ENCODE measurements at regions not wholly inside any gene's neighbourhood (a gene's known extent, or its start where the extent isn't known, plus 50 kb on each side); places are given as distances from the start of the nearest gene placed in this dataset.

GRCh38 chr11:92885600-92885999, 83.9 kb upstream of the MTNR1B start:
- no peak for TF ChIP-seq CTCF (IDR thresholded peaks at IDR 0.05)
- TF ChIP-seq CHD2 (IDR thresholded peaks at IDR 0.05; ENCODE audit: low read length, partially characterized antibody), result no peak
- TF ChIP-seq POLR2A (IDR thresholded peaks at IDR 0.05; ENCODE audit: low read length), result no peak
- TF ChIP-seq, protein P1, sequence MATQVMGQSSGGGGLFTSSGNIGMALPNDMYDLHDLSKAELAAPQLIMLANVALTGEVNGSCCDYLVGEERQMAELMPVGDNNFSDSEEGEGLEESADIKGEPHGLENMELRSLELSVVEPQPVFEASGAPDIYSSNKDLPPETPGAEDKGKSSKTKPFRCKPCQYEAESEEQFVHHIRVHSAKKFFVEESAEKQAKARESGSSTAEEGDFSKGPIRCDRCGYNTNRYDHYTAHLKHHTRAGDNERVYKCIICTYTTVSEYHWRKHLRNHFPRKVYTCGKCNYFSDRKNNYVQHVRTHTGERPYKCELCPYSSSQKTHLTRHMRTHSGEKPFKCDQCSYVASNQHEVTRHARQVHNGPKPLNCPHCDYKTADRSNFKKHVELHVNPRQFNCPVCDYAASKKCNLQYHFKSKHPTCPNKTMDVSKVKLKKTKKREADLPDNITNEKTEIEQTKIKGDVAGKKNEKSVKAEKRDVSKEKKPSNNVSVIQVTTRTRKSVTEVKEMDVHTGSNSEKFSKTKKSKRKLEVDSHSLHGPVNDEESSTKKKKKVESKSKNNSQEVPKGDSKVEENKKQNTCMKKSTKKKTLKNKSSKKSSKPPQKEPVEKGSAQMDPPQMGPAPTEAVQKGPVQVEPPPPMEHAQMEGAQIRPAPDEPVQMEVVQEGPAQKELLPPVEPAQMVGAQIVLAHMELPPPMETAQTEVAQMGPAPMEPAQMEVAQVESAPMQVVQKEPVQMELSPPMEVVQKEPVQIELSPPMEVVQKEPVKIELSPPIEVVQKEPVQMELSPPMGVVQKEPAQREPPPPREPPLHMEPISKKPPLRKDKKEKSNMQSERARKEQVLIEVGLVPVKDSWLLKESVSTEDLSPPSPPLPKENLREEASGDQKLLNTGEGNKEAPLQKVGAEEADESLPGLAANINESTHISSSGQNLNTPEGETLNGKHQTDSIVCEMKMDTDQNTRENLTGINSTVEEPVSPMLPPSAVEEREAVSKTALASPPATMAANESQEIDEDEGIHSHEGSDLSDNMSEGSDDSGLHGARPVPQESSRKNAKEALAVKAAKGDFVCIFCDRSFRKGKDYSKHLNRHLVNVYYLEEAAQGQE (IDR thresholded peaks at IDR 0.05), result no peak
- no peak for TF ChIP-seq RFX5 (IDR thresholded peaks at IDR 0.05)
- no peak for TF ChIP-seq BHLHE40 (IDR thresholded peaks at IDR 0.05; ENCODE audit: low read depth, low read length)
- no peak for TF ChIP-seq EP300 (IDR thresholded peaks at IDR 0.05)
- no peak for TF ChIP-seq RAD21 (conservative IDR thresholded peaks at IDR 0.05 in 1 of 2, IDR thresholded peaks at IDR 0.05 in 1 of 2)
- TF ChIP-seq SREBF2 (IDR thresholded peaks at IDR 0.05), result no peak
- TF ChIP-seq JUNB (IDR thresholded peaks at IDR 0.05), result no peak
